GM12865 (cell line): ENCODE measurements at regions not wholly inside any gene's neighbourhood (a gene's known extent, or its start where the extent isn't known, plus 50 kb on each side); places are given as distances from the start of the nearest gene placed in this dataset.

ENCODE experiments used
- DNase-seq: peaks from one replicate; pipeline ENCODE4 v3.0.0; 2010; ENCODE audit warnings: low read depth
- H3K4me3 ChIP-seq: 2 replicates; pipeline ENCODE4 v1.5.1; 2011; ENCODE audit warnings: mild to moderate bottlenecking, low read depth, low read length, control low read depth
- TF ChIP-seq, protein P1 (sequence below): IDR thresholded peaks from 2 replicates; pipeline ENCODE4 v1.5.1; 2011; ENCODE audit warnings: low read length, control low read depth, low read depth, inconsistent platforms; ENCODE audit not compliant: insufficient read depth; ENCODE audit errors: missing control alignments

GRCh38 chr2:129267559-129267958, 711.9 kb upstream of the RAB6C start:
- DNase-seq = no peak
- TF ChIP-seq, protein P1, sequence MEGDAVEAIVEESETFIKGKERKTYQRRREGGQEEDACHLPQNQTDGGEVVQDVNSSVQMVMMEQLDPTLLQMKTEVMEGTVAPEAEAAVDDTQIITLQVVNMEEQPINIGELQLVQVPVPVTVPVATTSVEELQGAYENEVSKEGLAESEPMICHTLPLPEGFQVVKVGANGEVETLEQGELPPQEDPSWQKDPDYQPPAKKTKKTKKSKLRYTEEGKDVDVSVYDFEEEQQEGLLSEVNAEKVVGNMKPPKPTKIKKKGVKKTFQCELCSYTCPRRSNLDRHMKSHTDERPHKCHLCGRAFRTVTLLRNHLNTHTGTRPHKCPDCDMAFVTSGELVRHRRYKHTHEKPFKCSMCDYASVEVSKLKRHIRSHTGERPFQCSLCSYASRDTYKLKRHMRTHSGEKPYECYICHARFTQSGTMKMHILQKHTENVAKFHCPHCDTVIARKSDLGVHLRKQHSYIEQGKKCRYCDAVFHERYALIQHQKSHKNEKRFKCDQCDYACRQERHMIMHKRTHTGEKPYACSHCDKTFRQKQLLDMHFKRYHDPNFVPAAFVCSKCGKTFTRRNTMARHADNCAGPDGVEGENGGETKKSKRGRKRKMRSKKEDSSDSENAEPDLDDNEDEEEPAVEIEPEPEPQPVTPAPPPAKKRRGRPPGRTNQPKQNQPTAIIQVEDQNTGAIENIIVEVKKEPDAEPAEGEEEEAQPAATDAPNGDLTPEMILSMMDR = no peak
- no peak overlapping the region for H3K4me3 ChIP-seq

GRCh38 chr2:129273266-129274037, 706.0 kb upstream of the RAB6C start:
- H3K4me3 ChIP-seq = no peak overlapping the region
- TF ChIP-seq, protein P1 = no peak
- no peak for DNase-seq

DNA sequence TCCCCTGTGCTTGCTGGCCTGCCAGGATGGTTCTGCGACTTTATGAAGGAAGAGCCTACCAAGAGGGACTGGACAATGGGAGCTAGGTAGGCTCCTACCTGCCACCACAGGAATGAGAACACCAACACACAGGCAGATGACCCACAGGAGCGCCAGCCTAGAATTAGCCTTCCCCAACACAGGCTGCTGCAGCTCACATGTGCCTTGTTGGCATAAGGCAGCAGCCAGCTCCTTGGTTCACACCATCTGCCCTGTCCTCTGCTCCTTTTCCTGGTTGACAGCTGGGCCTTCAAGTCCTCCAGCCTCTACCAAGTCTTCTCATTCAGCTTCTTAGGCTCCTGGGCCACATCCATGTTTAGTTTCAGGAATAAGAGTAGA, 705.4 kb upstream of the RAB6C start:
- TF ChIP-seq, protein P1 = no peak
- H3K4me3 ChIP-seq = no peak overlapping the region
- no peak for DNase-seq

DNA sequence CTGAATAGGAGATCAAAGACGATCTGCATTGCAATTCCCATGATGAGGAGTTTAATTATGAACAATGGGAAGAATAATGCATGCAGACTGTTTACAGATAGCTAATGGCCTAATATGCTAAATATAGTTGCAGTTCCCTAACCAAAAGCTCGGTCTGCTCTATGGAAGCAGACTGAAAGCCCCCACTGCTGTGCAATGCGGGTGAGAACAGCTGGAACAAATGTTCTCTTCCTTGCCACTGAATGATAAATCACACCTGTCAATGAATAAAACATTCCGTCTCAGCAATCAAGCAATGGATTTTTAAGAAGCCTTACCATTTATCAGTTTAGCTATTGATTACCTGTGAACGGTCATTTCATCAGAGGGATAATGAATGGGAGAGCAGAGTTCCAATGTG, 704.5 kb upstream of the RAB6C start:
- DNase-seq = no peak
- H3K4me3 ChIP-seq = no peak overlapping the region
- TF ChIP-seq, protein P1 = no peak

- no peak for DNase-seq
- TF ChIP-seq, protein P1 = no peak
- H3K4me3 ChIP-seq = no peak overlapping the region
Measured at GRCh38 chr2:129275706-129276105, 703.8 kb upstream of the RAB6C start.

- DNase-seq = no peak
- H3K4me3 ChIP-seq = no peak overlapping the region
- TF ChIP-seq, protein P1 = no peak
Measured at GRCh38 chr2:129276978-129277584, 702.4 kb upstream of the RAB6C start.
